Hepatocyte (in vitro differentiated cells): ENCODE measurements at regions not wholly inside any gene's neighbourhood (a gene's known extent, or its start where the extent isn't known, plus 50 kb on each side); places are given as distances from the start of the nearest gene placed in this dataset.

ENCODE experiments used
- DNase-seq: peaks from one replicate; pipeline ENCODE4 v3.0.0-alpha.2; 2016; ENCODE audit warnings: low spot score
- H2AFZ ChIP-seq: fragments of 200-600 bp; sonication (generic); 2 replicates; pipeline ENCODE4 v1.6.0; 2016; ENCODE audit warnings: antibody characterized with exemption, mild to moderate bottlenecking
- H3K27ac ChIP-seq: fragments of 200-600 bp; sonication (generic); 2 replicates; pipeline ENCODE4 v1.5.1; 2016; ENCODE audit warnings: mild to moderate bottlenecking
- H3K27me3 ChIP-seq: fragments of 200-600 bp; sonication (generic); 2 replicates; pipeline ENCODE4 v1.6.1; 2016
- H3K36me3 ChIP-seq: fragments of 200-600 bp; sonication (generic); replicated peaks from 2 replicates; pipeline ENCODE4 v1.5.1; 2016; ENCODE audit warnings: low read depth; ENCODE audit not compliant: insufficient read depth
- H3K4me1 ChIP-seq: fragments of 200-600 bp; sonication (generic); 2 replicates; pipeline ENCODE4 v1.5.1; 2016; ENCODE audit warnings: mild to moderate bottlenecking, moderate library complexity; ENCODE audit not compliant: insufficient read depth
- H3K4me2 ChIP-seq: fragments of 200-600 bp; sonication (generic); 2 replicates; pipeline ENCODE4 v1.6.0; 2016
- H3K4me3 ChIP-seq: fragments of 200-600 bp; sonication (generic); 2 replicates; pipeline ENCODE4 v1.5.1; 2016; ENCODE audit warnings: mild to moderate bottlenecking
- H3K79me2 ChIP-seq: fragments of 200-600 bp; sonication (generic); 2 replicates; pipeline ENCODE4 v1.6.0; 2017; ENCODE audit warnings: mild to moderate bottlenecking
- H3K9me2 ChIP-seq: fragments of 200-600 bp; sonication (generic); replicated peaks from 2 replicates; pipeline ENCODE4 v1.6.0; 2017; ENCODE audit warnings: mild to moderate bottlenecking; ENCODE audit not compliant: insufficient read depth
- H3K9me3 ChIP-seq: fragments of 200-600 bp; sonication (generic); 2 replicates; pipeline ENCODE4 v1.5.1; 2016; ENCODE audit warnings: low read depth, mild to moderate bottlenecking
- H4K20me1 ChIP-seq: fragments of 200-600 bp; sonication (generic); 2 replicates; pipeline ENCODE4 v1.6.0; 2016; ENCODE audit warnings: mild to moderate bottlenecking; ENCODE audit not compliant: insufficient read depth, poor library complexity, severe bottlenecking
- CTCF ChIP-seq: fragments of 200-600 bp; sonication (generic); IDR thresholded peaks from 2 replicates; pipeline ENCODE4 v1.5.1; 2016; ENCODE audit warnings: antibody characterized with exemption, mild to moderate bottlenecking; ENCODE audit not compliant: poor library complexity
- EZH2 ChIP-seq: fragments of 200-600 bp; sonication (generic); IDR thresholded peaks from 2 replicates; pipeline ENCODE4 v1.6.1; 2016; ENCODE audit warnings: antibody characterized with exemption, mild to moderate bottlenecking, borderline replicate concordance
- EZH2phosphoT487 ChIP-seq: fragments of 200-600 bp; sonication (generic); IDR thresholded peaks from one replicate; pipeline ENCODE4 v1.6.1; 2018; ENCODE audit warnings: antibody characterized with exemption, mild to moderate bottlenecking, low read depth, moderate library complexity; ENCODE audit not compliant: unreplicated experiment, severe bottlenecking
- WGBS: methylation state at CpG from one replicate; pipeline ENCODE4 v1.1.6; 2016; ENCODE audit warnings: low lambda C conversion rate; ENCODE audit errors: missing lambda C conversion rate; 5-methylcytosine and 5-hydroxymethylcytosine counted together

GRCh38 chr10:52571018-52571417, 201.6 kb downstream of the MBL2 start:
- no peaks in the 10 kb centered on the region for H4K20me1 ChIP-seq
- peaks cover 3% of the 10 kb centered on the region for H3K4me1 ChIP-seq
- no peaks in the 10 kb centered on the region for H3K27me3 ChIP-seq
- WGBS = 70% methylated on average over 2 of the region's 2 CpGs
- H3K79me2 ChIP-seq = no peaks in the 10 kb centered on the region
- H3K4me3 ChIP-seq = no peak overlapping the region
- H3K36me3 ChIP-seq = no peaks in the 10 kb centered on the region
- H3K9me2 ChIP-seq = no peaks in the 10 kb centered on the region
- TF ChIP-seq EZH2 (no peak), CTCF (no peak), EZH2phosphoT487 (no peak)
- H2AFZ ChIP-seq = no peak overlapping the region
- no peak overlapping the region for H3K4me2 ChIP-seq
- H3K9me3 ChIP-seq = no peaks in the 10 kb centered on the region
- DNase-seq = no peak
- H3K27ac ChIP-seq = no peak overlapping the region

- WGBS = 93% methylated on average over 3 of the region's 3 CpGs
- H4K20me1 ChIP-seq = no peaks in the 10 kb centered on the region
Measured at GRCh38 chr10:52571516-52572182, 200.9 kb downstream of the MBL2 start.

GRCh38 chr10:52573347-52573746, 199.2 kb downstream of the MBL2 start:
- TF ChIP-seq CTCF (no peak), EZH2 (no peak), EZH2phosphoT487 (no peak)
- no peak overlapping the region for H3K4me3 ChIP-seq
- no peaks in the 10 kb centered on the region for H4K20me1 ChIP-seq
- 82% methylated on average over 2 of the region's 2 CpGs for WGBS
- no peak for DNase-seq
- H3K27me3 ChIP-seq = no peaks in the 10 kb centered on the region
- H3K9me3 ChIP-seq = no peaks in the 10 kb centered on the region
- H2AFZ ChIP-seq = no peak overlapping the region
- H3K36me3 ChIP-seq = no peaks in the 10 kb centered on the region
- no peaks in the 10 kb centered on the region for H3K4me1 ChIP-seq
- H3K79me2 ChIP-seq = no peaks in the 10 kb centered on the region
- no peak overlapping the region for H3K27ac ChIP-seq
- H3K4me2 ChIP-seq = no peak overlapping the region
- H3K9me2 ChIP-seq = no peaks in the 10 kb centered on the region

More at GRCh38 chr10:52571516-52572182, 200.9 kb downstream of the MBL2 start:
- no peak for DNase-seq
- H3K36me3 ChIP-seq = no peaks in the 10 kb centered on the region
- H3K27ac ChIP-seq = no peak overlapping the region
- TF ChIP-seq EZH2phosphoT487 (no peak), CTCF (no peak), EZH2 (no peak)
- no peaks in the 10 kb centered on the region for H3K9me3 ChIP-seq
- no peak overlapping the region for H2AFZ ChIP-seq
- no peak overlapping the region for H3K4me2 ChIP-seq
- peaks cover 1% of the 10 kb centered on the region for H3K4me1 ChIP-seq
- no peaks in the 10 kb centered on the region for H3K79me2 ChIP-seq
- H3K9me2 ChIP-seq = no peaks in the 10 kb centered on the region
- no peak overlapping the region for H3K4me3 ChIP-seq
- no peaks in the 10 kb centered on the region for H3K27me3 ChIP-seq
